Tibial nerve (tissue), 4 donors: ENCODE measurements at regions not wholly inside any gene's neighbourhood (a gene's known extent, or its start where the extent isn't known, plus 50 kb on each side); places are given as distances from the start of the nearest gene placed in this dataset.

Experiments
- DNase-seq, 2 donors: peaks; one replicate each; pipeline ENCODE4 v3.0.0-alpha.2; 2019; ENCODE audit warnings: low spot score in 2 of 2
- H3K27ac ChIP-seq, 4 donors: fragments of 200-600 bp; sonication (generic) in 3 of 4; one replicate each; pipeline ENCODE4 v1.5.1; 2017 to 2019; ENCODE audit warnings: mild to moderate bottlenecking in 1 of 4
- H3K27me3 ChIP-seq, 2 donors: fragments of 200-600 bp; sonication (generic) in 1 of 2; one replicate each; pipeline versions ENCODE4 v1.5.1 to v1.6.0; 2017 to 2019
- H3K36me3 ChIP-seq, 3 donors: fragments of 200-600 bp; sonication (generic); one replicate each; pipeline ENCODE4 v1.5.1; 2018 to 2019
- H3K4me1 ChIP-seq, 4 donors: fragments of 200-600 bp; sonication (generic) in 3 of 4; one replicate each; pipeline ENCODE4 v1.5.1; 2017 to 2019
- H3K4me3 ChIP-seq, 4 donors: fragments of 200-600 bp; sonication (generic) in 3 of 4; one replicate each; pipeline ENCODE4 v1.5.1; 2017 to 2019; ENCODE audit warnings: mild to moderate bottlenecking in 1 of 4, moderate library complexity in 1 of 4
- H3K9me3 ChIP-seq, 4 donors: fragments of 200-600 bp; sonication (generic) in 3 of 4; one replicate each; pipeline ENCODE4 v1.5.1; 2017 to 2019
- CTCF ChIP-seq, 5 experiments: fragments of 200-600 bp in 3 of 5; fragments of 450-650 bp in 2 of 5; sonication (generic) in 3 of 5; IDR thresholded peaks; one replicate each; pipeline ENCODE4 v1.5.1; 2016 to 2019; ENCODE audit warnings: antibody characterized with exemption in 5 of 5, mild to moderate bottlenecking in 3 of 5, moderate library complexity in 2 of 5
- EP300 ChIP-seq, 2 donors: sonication (generic); formaldehyde crosslinking; IDR thresholded peaks; one replicate each; pipeline ENCODE4 v1.6.1; 2017; ENCODE audit warnings: antibody characterized with exemption in 2 of 2, mild to moderate bottlenecking in 1 of 2
- POLR2A ChIP-seq, 2 donors: fragments of 450-650 bp; IDR thresholded peaks; one replicate each; pipeline ENCODE4 v1.6.1; 2017; ENCODE audit warnings: antibody characterized with exemption in 2 of 2, mild to moderate bottlenecking in 2 of 2, moderate library complexity in 2 of 2
- WGBS, 2 donors: methylation state at CpG; one replicate each; pipeline ENCODE4 v1.1.5; 2018; 5-methylcytosine and 5-hydroxymethylcytosine counted together

GRCh38 chr2:67251741-67252140, 145.4 kb upstream of the ETAA1 start:
- 87 to 91% methylated on average over 3 of the region's 3 CpGs for WGBS, 2 donors
- Histone ChIP-seq H3K27me3 (no peaks in the 10 kb centered on the region), H3K9me3 (no peaks in the 10 kb centered on the region), H3K27ac (no peak overlapping the region), H3K4me3 (no peak overlapping the region), H3K36me3 (no peaks in the 10 kb centered on the region), H3K4me1 (no peaks in the 10 kb centered on the region)
- no peak for DNase-seq
- TF ChIP-seq CTCF (IDR thresholded peaks at IDR 0.05) (no peak), POLR2A (IDR thresholded peaks at IDR 0.05) (no peak), EP300 (IDR thresholded peaks at IDR 0.05) (no peak)

- peaks cover 0 to 9% (median 0%) of the 10 kb centered on the region in 4 donors for H3K4me1 ChIP-seq
- 94 to 96% methylated on average over 2 of the region's 2 CpGs for WGBS, 2 donors
- no peak overlapping the region for H3K4me3 ChIP-seq
- no peak for TF ChIP-seq POLR2A (IDR thresholded peaks at IDR 0.05)
- TF ChIP-seq EP300 (IDR thresholded peaks at IDR 0.05), result no peak
- TF ChIP-seq CTCF (IDR thresholded peaks at IDR 0.05), result no peak
- no peaks in the 10 kb centered on the region for H3K9me3 ChIP-seq
- no peaks in the 10 kb centered on the region for H3K27me3 ChIP-seq
- no peaks in the 10 kb centered on the region for H3K36me3 ChIP-seq
- no peak overlapping the region for H3K27ac ChIP-seq
- DNase-seq, result no peak
These were observed 141.1 kb upstream of the ETAA1 start for GRCh38 chr2:67255933-67256615.

GRCh38 chr2:67256892-67257291, 140.2 kb upstream of the ETAA1 start:
- WGBS, 2 donors, result 80 to 81% methylated on average over 3 of the region's 3 CpGs
- DNase-seq, result no peak
- H3K9me3 ChIP-seq, result no peaks in the 10 kb centered on the region
- no peak overlapping the region for H3K4me3 ChIP-seq
- TF ChIP-seq POLR2A (IDR thresholded peaks at IDR 0.05), result no peak
- no peak for TF ChIP-seq CTCF (IDR thresholded peaks at IDR 0.05)
- TF ChIP-seq EP300 (IDR thresholded peaks at IDR 0.05), result no peak
- H3K27me3 ChIP-seq, result no peaks in the 10 kb centered on the region
- no peaks in the 10 kb centered on the region for H3K36me3 ChIP-seq
- no peak overlapping the region for H3K27ac ChIP-seq
- peaks cover 0 to 9% (median 0%) of the 10 kb centered on the region in 4 donors for H3K4me1 ChIP-seq

- Histone ChIP-seq H3K4me1 (peaks cover 0 to 9% (median 0%) of the 10 kb centered on the region in 4 donors), H3K27me3 (no peaks in the 10 kb centered on the region), H3K4me3 (no peak overlapping the region), H3K27ac (no peak overlapping the region), H3K9me3 (no peaks in the 10 kb centered on the region), H3K36me3 (no peaks in the 10 kb centered on the region)
- 64 to 71% methylated on average over 4 of the region's 4 CpGs for WGBS, 2 donors
- TF ChIP-seq CTCF (IDR thresholded peaks at IDR 0.05) (no peak), EP300 (IDR thresholded peaks at IDR 0.05) (no peak), POLR2A (IDR thresholded peaks at IDR 0.05) (no peak)
- DNase-seq, result no peak
These were observed 139.0 kb upstream of the ETAA1 start for GRCh38 chr2:67258122-67258521.

GRCh38 chr2:67258831-67259230, 138.3 kb upstream of the ETAA1 start:
- no peaks in the 10 kb centered on the region for H3K36me3 ChIP-seq
- DNase-seq, result no peak
- no peaks in the 10 kb centered on the region for H3K27me3 ChIP-seq
- no peak for TF ChIP-seq CTCF (IDR thresholded peaks at IDR 0.05)
- no peak for TF ChIP-seq POLR2A (IDR thresholded peaks at IDR 0.05)
- TF ChIP-seq EP300 (IDR thresholded peaks at IDR 0.05), result no peak
- H3K9me3 ChIP-seq, result no peaks in the 10 kb centered on the region
- no peak overlapping the region for H3K27ac ChIP-seq
- peaks cover 0 to 9% (median 0%) of the 10 kb centered on the region in 4 donors for H3K4me1 ChIP-seq
- 80 to 93% methylated on average over 1 of the region's 1 CpG for WGBS, 2 donors
- no peak overlapping the region for H3K4me3 ChIP-seq
